Adrenal gland (tissue), 5 donors: ENCODE measurements at regions not wholly inside any gene's neighbourhood (a gene's known extent, or its start where the extent isn't known, plus 50 kb on each side); places are given as distances from the start of the nearest gene placed in this dataset.

Source experiments
- POLR2A ChIP-seq, 2 donors: fragments of 450-650 bp; IDR thresholded peaks; one replicate each; pipeline ENCODE4 v1.6.1; 2017; ENCODE audit warnings: antibody characterized with exemption in 2 of 2, mild to moderate bottlenecking in 2 of 2, moderate library complexity in 1 of 2
- TF ChIP-seq, protein P1 (sequence below), 6 experiments: fragments of 450-650 bp in 4 of 6; fragments of 200-600 bp in 2 of 6; sonication (generic) in 1 of 6; IDR thresholded peaks; 1 replicate in 5 of 6; 2 replicates in 1 of 6; pipeline versions ENCODE4 v1.5.1 to v1.8.0; 2016 to 2021; ENCODE audit warnings: antibody characterized with exemption in 6 of 6, mild to moderate bottlenecking in 2 of 6, moderate library complexity in 1 of 6
- donor health status: DM: no; HTN: no; CAD: no.

DNA sequence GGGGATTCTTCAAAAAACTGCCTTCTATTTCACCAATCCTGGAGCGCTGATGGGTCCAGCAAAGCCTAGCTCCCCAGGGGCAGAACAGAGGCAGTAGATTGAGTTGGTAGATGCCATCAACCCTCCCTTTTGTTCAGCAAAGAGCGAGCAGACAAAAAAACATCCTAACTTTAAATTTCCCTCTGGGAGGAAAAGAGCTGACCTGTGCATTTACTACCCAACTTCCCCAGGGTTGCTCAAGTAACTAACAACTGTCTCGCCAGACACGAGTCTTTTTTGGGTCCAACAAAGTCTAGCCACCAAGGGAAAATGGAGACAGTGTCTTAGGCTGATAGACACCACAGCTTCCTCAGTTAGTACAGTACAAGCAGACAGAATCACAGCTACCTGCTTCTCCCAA is 476.3 kb upstream of the GRIA1 start:
- TF ChIP-seq POLR2A (IDR thresholded peaks at IDR 0.05): no peak
- TF ChIP-seq, protein P1, sequence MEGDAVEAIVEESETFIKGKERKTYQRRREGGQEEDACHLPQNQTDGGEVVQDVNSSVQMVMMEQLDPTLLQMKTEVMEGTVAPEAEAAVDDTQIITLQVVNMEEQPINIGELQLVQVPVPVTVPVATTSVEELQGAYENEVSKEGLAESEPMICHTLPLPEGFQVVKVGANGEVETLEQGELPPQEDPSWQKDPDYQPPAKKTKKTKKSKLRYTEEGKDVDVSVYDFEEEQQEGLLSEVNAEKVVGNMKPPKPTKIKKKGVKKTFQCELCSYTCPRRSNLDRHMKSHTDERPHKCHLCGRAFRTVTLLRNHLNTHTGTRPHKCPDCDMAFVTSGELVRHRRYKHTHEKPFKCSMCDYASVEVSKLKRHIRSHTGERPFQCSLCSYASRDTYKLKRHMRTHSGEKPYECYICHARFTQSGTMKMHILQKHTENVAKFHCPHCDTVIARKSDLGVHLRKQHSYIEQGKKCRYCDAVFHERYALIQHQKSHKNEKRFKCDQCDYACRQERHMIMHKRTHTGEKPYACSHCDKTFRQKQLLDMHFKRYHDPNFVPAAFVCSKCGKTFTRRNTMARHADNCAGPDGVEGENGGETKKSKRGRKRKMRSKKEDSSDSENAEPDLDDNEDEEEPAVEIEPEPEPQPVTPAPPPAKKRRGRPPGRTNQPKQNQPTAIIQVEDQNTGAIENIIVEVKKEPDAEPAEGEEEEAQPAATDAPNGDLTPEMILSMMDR (IDR thresholded peaks at IDR 0.05): no peak
